GM12878 (cell line): ENCODE measurements at regions not wholly inside any gene's neighbourhood (a gene's known extent, or its start where the extent isn't known, plus 50 kb on each side); places are given as distances from the start of the nearest gene placed in this dataset.

Experiments
- ATF2 ChIP-seq: IDR thresholded peaks from 2 replicates; pipeline ENCODE4 v1.6.1; 2012; ENCODE audit warnings: low read length, inconsistent platforms
- ZBTB40 ChIP-seq: fragments of 450-650 bp; IDR thresholded peaks from 2 replicates; pipeline ENCODE4 v1.6.1; 2016; ENCODE audit warnings: mild to moderate bottlenecking, moderate library complexity, borderline replicate concordance

- TF ChIP-seq ATF2 (no peak), ZBTB40 (0 out of 2 replicates have a peak, but pooled peaks have one; percentile 12)
Measured at GRCh38 chr1:234963904-234964702, 164.5 kb downstream of the TOMM20 start (continued).
